ENCODE measurements at regions not wholly inside any gene's neighbourhood (a gene's known extent, or its start where the extent isn't known, plus 50 kb on each side); places are given as distances from the start of the nearest gene placed in this dataset.

- H3K9me3 ChIP-seq (ENCODE audit: control insufficient read depth in 1 of 2, insufficient read depth in 1 of 2, low read depth in 1 of 2, low read length in 2 of 2) = peaks cover 12 to 16% of the 10 kb centered on the region in 2 experiments; a peak in 2 of 4 replicates
- no peak overlapping the region for H3K27ac ChIP-seq (ENCODE audit: low read depth, low read length)
- peaks cover 0 to 4% of the 10 kb centered on the region in 2 experiments; a peak in 1 of 4 replicates for H3K4me1 ChIP-seq (ENCODE audit: control insufficient read depth in 1 of 2, insufficient read depth in 2 of 2, low read length in 2 of 2)
- no peaks in the 10 kb centered on the region for H3K79me2 ChIP-seq (ENCODE audit: insufficient read depth, low read length)
- ATAC-seq = no peak
- H4K20me1 ChIP-seq (ENCODE audit: insufficient read depth) = no peaks in the 10 kb centered on the region
- no peak overlapping the region for H3K9ac ChIP-seq (ENCODE audit: low read length)
- no peaks in the 10 kb centered on the region for H3K9me2 ChIP-seq (ENCODE audit: insufficient read depth)
- no TSS peak for BruUV-seq (replicated peaks)
- no peaks in the 10 kb centered on the region for H3K27me3 ChIP-seq (ENCODE audit: insufficient read depth, low read length)
- intact Hi-C loops (cut with micrococcal nuclease) = no loop called here
- no peak overlapping the region for H3K4me3 ChIP-seq (replicated peaks in 1 of 2; ENCODE audit: low read depth in 1 of 2, low read length in 2 of 2)
- DNase-seq (ENCODE audit: low read depth, low spot score) = no peak
- no peak overlapping the region for H3K4me2 ChIP-seq (ENCODE audit: low read length)
- H3K36me3 ChIP-seq (ENCODE audit: control insufficient read depth in 1 of 2, insufficient read depth in 2 of 2, low read length in 2 of 2) = no peaks in the 10 kb centered on the region
- ChIA-PET CTCF (interaction anchor here (1.4 kb wide), 1 partner anchor 8 kb away, joined by 3 read pairs; no protein-coding TSS in a partner anchor), RAD21 (ENCODE audit: low non-redundant PET in 1 of 2, low total read pairs in 2 of 2, uncharacterized antibody in 2 of 2, unreplicated experiment in 2 of 2) (no interaction called here), POLR2A (no interaction called here)
- H2AFZ ChIP-seq (ENCODE audit: low read depth, low read length, poor library complexity, severe bottlenecking) = no peak overlapping the region
- TF ChIP-seq TCF7L2 (IDR thresholded peaks at IDR 0.05; ENCODE audit: borderline replicate concordance, extremely low read depth, insufficient read depth, insufficient read length) = no peak
- TF ChIP-seq ZFX (IDR thresholded peaks at IDR 0.05) = no peak
- TF ChIP-seq FOSL1 (IDR thresholded peaks at IDR 0.05; ENCODE audit: low read depth) = no peak
- no peak for TF ChIP-seq ELF1 (IDR thresholded peaks at IDR 0.05; ENCODE audit: borderline replicate concordance, low read depth)
- TF ChIP-seq EGR1 (IDR thresholded peaks at IDR 0.05; ENCODE audit: low read depth) = no peak
- TF ChIP-seq, protein P1, sequence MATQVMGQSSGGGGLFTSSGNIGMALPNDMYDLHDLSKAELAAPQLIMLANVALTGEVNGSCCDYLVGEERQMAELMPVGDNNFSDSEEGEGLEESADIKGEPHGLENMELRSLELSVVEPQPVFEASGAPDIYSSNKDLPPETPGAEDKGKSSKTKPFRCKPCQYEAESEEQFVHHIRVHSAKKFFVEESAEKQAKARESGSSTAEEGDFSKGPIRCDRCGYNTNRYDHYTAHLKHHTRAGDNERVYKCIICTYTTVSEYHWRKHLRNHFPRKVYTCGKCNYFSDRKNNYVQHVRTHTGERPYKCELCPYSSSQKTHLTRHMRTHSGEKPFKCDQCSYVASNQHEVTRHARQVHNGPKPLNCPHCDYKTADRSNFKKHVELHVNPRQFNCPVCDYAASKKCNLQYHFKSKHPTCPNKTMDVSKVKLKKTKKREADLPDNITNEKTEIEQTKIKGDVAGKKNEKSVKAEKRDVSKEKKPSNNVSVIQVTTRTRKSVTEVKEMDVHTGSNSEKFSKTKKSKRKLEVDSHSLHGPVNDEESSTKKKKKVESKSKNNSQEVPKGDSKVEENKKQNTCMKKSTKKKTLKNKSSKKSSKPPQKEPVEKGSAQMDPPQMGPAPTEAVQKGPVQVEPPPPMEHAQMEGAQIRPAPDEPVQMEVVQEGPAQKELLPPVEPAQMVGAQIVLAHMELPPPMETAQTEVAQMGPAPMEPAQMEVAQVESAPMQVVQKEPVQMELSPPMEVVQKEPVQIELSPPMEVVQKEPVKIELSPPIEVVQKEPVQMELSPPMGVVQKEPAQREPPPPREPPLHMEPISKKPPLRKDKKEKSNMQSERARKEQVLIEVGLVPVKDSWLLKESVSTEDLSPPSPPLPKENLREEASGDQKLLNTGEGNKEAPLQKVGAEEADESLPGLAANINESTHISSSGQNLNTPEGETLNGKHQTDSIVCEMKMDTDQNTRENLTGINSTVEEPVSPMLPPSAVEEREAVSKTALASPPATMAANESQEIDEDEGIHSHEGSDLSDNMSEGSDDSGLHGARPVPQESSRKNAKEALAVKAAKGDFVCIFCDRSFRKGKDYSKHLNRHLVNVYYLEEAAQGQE (IDR thresholded peaks at IDR 0.05; ENCODE audit: low read depth) = no peak
- no peak for TF ChIP-seq POLR2A (IDR thresholded peaks at IDR 0.05; ENCODE audit: borderline replicate concordance, extremely low read depth, insufficient read depth, insufficient read length)
Measured at GRCh38 chr10:120988751-120989150, 137.6 kb downstream of the WDR11 start.

- POLR2A ChIA-PET = no interaction called here
- no peak overlapping the region for H3K27ac ChIP-seq (ENCODE audit: low read depth, low read length)
- CTCF ChIA-PET = no interaction called here
- no peak overlapping the region for H3K4me3 ChIP-seq (replicated peaks in 1 of 2; ENCODE audit: low read depth in 1 of 2, low read length in 2 of 2)
- 0 out of 2 replicates have a peak, but pooled peaks have one; percentile 9 for TF ChIP-seq ZFX (IDR thresholded peaks at IDR 0.05)
- no peak for TF ChIP-seq EZH2 (IDR thresholded peaks at IDR 0.05)
- no peak for TF ChIP-seq CBX3 (IDR thresholded peaks at IDR 0.05; ENCODE audit: low read depth)
- TF ChIP-seq YY1 (IDR thresholded peaks at IDR 0.05; ENCODE audit: extremely low read depth, insufficient replicate concordance, low read depth, low read length) = no peak
- TF ChIP-seq TCF7L2 (IDR thresholded peaks at IDR 0.05; ENCODE audit: borderline replicate concordance, extremely low read depth, insufficient read depth, insufficient read length) = no peak
- no peaks in the 10 kb centered on the region for H3K27me3 ChIP-seq (ENCODE audit: insufficient read depth, low read length)
- RAD21 ChIA-PET (ENCODE audit: low non-redundant PET in 1 of 2, low total read pairs in 2 of 2, uncharacterized antibody in 2 of 2, unreplicated experiment in 2 of 2) = no interaction called here
- ATAC-seq (no peak), DNase-seq (ENCODE audit: low read depth, low spot score) (no peak)
- no peaks in the 10 kb centered on the region for H3K9me2 ChIP-seq (ENCODE audit: insufficient read depth)
- no peak overlapping the region for H3K4me2 ChIP-seq (ENCODE audit: low read length)
- H3K9me3 ChIP-seq (ENCODE audit: control insufficient read depth in 1 of 2, insufficient read depth in 1 of 2, low read depth in 1 of 2, low read length in 2 of 2) = peaks cover 12 to 20% of the 10 kb centered on the region in 2 experiments; a peak in 2 of 4 replicates
- H3K79me2 ChIP-seq (ENCODE audit: insufficient read depth, low read length) = no peaks in the 10 kb centered on the region
- BruUV-seq (replicated peaks) = no TSS peak
- H2AFZ ChIP-seq (ENCODE audit: low read depth, low read length, poor library complexity, severe bottlenecking) = no peak overlapping the region
- H3K9ac ChIP-seq (ENCODE audit: low read length) = no peak overlapping the region
- H3K4me1 ChIP-seq (ENCODE audit: control insufficient read depth in 1 of 2, insufficient read depth in 2 of 2, low read length in 2 of 2) = peaks cover 0 to 4% of the 10 kb centered on the region in 2 experiments; a peak in 1 of 4 replicates
- intact Hi-C loops (cut with micrococcal nuclease) = no loop called here
- no peaks in the 10 kb centered on the region for H3K36me3 ChIP-seq (ENCODE audit: control insufficient read depth in 1 of 2, insufficient read depth in 2 of 2, low read length in 2 of 2)
- no peaks in the 10 kb centered on the region for H4K20me1 ChIP-seq (ENCODE audit: insufficient read depth)
Measured at GRCh38 chr10:120989279-120989678, 138.1 kb downstream of the WDR11 start.
